Activated CD4-positive, alpha-beta memory T cell treated with anti-CD3 and anti-CD28 coated beads, Interleukin-2, amount 10 ng/mL, durations not matched to agents 7 days and 5 days (primary cell): ENCODE measurements at regions not wholly inside any gene's neighbourhood (a gene's known extent, or its start where the extent isn't known, plus 50 kb on each side); places are given as distances from the start of the nearest gene placed in this dataset.

Experiments
- CTCF ChIA-PET: fragments of 350-600 bp; sonication (Branson Sonifier 250); formaldehyde crosslinking; loops from one replicate; lab custom pipeline; 2021; ENCODE audit warnings: antibody characterized with exemption, inconsistent platforms; lab: Charles Lee
- POLR2A ChIA-PET: fragments of 350-600 bp; sonication (Branson Sonifier 250); formaldehyde crosslinking; loops from one replicate; lab custom pipeline; 2021; ENCODE audit warnings: antibody characterized with exemption; lab: Charles Lee
- DNase-seq: peaks from one replicate; pipeline ENCODE4 v3.0.0-alpha.2; 2020
- H3K27ac Mint-ChIP-seq: one replicate; pipeline ENCODE4 v1.8.0; 2021; ENCODE audit warnings: mild to moderate bottlenecking, mixed read lengths
- H3K27me3 Mint-ChIP-seq: one replicate; pipeline ENCODE4 v1.8.0; 2021; ENCODE audit warnings: mixed read lengths
- H3K36me3 Mint-ChIP-seq: one replicate; pipeline ENCODE4 v1.8.0; 2021; ENCODE audit warnings: low read depth, mixed read lengths
- H3K4me1 Mint-ChIP-seq: one replicate; pipeline ENCODE4 v1.8.0; 2021; ENCODE audit warnings: mixed read lengths
- H3K4me3 Mint-ChIP-seq: one replicate; pipeline ENCODE4 v1.8.0; 2021; ENCODE audit warnings: mild to moderate bottlenecking, mixed read lengths
- H3K9me3 Mint-ChIP-seq: one replicate; pipeline ENCODE4 v1.8.0; 2021; ENCODE audit warnings: mixed read lengths

GRCh38 chr7:69162326-69162725, 435.9 kb upstream of the AUTS2 start:
- no peaks in the 10 kb centered on the region for H3K27me3 Mint-ChIP-seq
- CTCF ChIA-PET, result no interaction called here
- DNase-seq, result no peak
- H3K4me3 Mint-ChIP-seq, result no peak overlapping the region
- POLR2A ChIA-PET, result no interaction called here
- no peak overlapping the region for H3K27ac Mint-ChIP-seq
- no peaks in the 10 kb centered on the region for H3K36me3 Mint-ChIP-seq
- H3K9me3 Mint-ChIP-seq, result peaks cover 9% of the 10 kb centered on the region
- no peaks in the 10 kb centered on the region for H3K4me1 Mint-ChIP-seq

- H3K4me3 Mint-ChIP-seq, result no peak overlapping the region
- H3K9me3 Mint-ChIP-seq, result peaks cover 9% of the 10 kb centered on the region
- no peak overlapping the region for H3K27ac Mint-ChIP-seq
- POLR2A ChIA-PET, result no interaction called here
- CTCF ChIA-PET, result no interaction called here
- H3K4me1 Mint-ChIP-seq, result no peaks in the 10 kb centered on the region
- no peak for DNase-seq
- no peaks in the 10 kb centered on the region for H3K36me3 Mint-ChIP-seq
- H3K27me3 Mint-ChIP-seq, result no peaks in the 10 kb centered on the region
Measured at GRCh38 chr7:69162931-69163670, 435.2 kb upstream of the AUTS2 start.

- no peak overlapping the region for H3K27ac Mint-ChIP-seq
- POLR2A ChIA-PET, result no interaction called here
- H3K9me3 Mint-ChIP-seq, result no peaks in the 10 kb centered on the region
- no peak overlapping the region for H3K4me3 Mint-ChIP-seq
- CTCF ChIA-PET, result no interaction called here
- H3K36me3 Mint-ChIP-seq, result no peaks in the 10 kb centered on the region
- H3K27me3 Mint-ChIP-seq, result no peaks in the 10 kb centered on the region
- H3K4me1 Mint-ChIP-seq, result no peaks in the 10 kb centered on the region
- DNase-seq, result no peak
Measured at GRCh38 chr7:69166979-69167516, 431.2 kb upstream of the AUTS2 start.

- Mint-ChIP-seq H3K27ac (no peak overlapping the region), H3K36me3 (no peaks in the 10 kb centered on the region), H3K27me3 (no peaks in the 10 kb centered on the region), H3K4me1 (no peaks in the 10 kb centered on the region), H3K4me3 (no peak overlapping the region), H3K9me3 (peaks cover 3% of the 10 kb centered on the region)
- DNase-seq, result no peak
- ChIA-PET POLR2A (no interaction called here), CTCF (no interaction called here)
Measured at GRCh38 chr7:69169386-69169785, 428.9 kb upstream of the AUTS2 start.

- H3K36me3 Mint-ChIP-seq, result no peaks in the 10 kb centered on the region
- H3K4me1 Mint-ChIP-seq, result no peaks in the 10 kb centered on the region
- H3K27ac Mint-ChIP-seq, result no peak overlapping the region
- no peak for DNase-seq
- CTCF ChIA-PET, result no interaction called here
- H3K4me3 Mint-ChIP-seq, result no peak overlapping the region
- H3K27me3 Mint-ChIP-seq, result no peaks in the 10 kb centered on the region
- peaks cover 5% of the 10 kb centered on the region for H3K9me3 Mint-ChIP-seq
- POLR2A ChIA-PET, result no interaction called here
Measured at GRCh38 chr7:69172357-69173077, 425.8 kb upstream of the AUTS2 start.

- no peaks in the 10 kb centered on the region for H3K27me3 Mint-ChIP-seq
- H3K4me3 Mint-ChIP-seq, result no peak overlapping the region
- peaks cover 7% of the 10 kb centered on the region for H3K9me3 Mint-ChIP-seq
- H3K4me1 Mint-ChIP-seq, result no peaks in the 10 kb centered on the region
- ChIA-PET POLR2A (no interaction called here), CTCF (no interaction called here)
- H3K36me3 Mint-ChIP-seq, result no peaks in the 10 kb centered on the region
- no peak overlapping the region for H3K27ac Mint-ChIP-seq
- no peak for DNase-seq
Measured at GRCh38 chr7:69173341-69173740, 424.9 kb upstream of the AUTS2 start.

- ChIA-PET CTCF (no interaction called here), POLR2A (no interaction called here)
- DNase-seq, result no peak
- no peaks in the 10 kb centered on the region for H3K27me3 Mint-ChIP-seq
- H3K27ac Mint-ChIP-seq, result no peak overlapping the region
- no peak overlapping the region for H3K4me3 Mint-ChIP-seq
- H3K36me3 Mint-ChIP-seq, result no peaks in the 10 kb centered on the region
- H3K9me3 Mint-ChIP-seq, result peaks cover 9% of the 10 kb centered on the region
- no peaks in the 10 kb centered on the region for H3K4me1 Mint-ChIP-seq
Measured at GRCh38 chr7:69173846-69174245, 424.4 kb upstream of the AUTS2 start.

- no peaks in the 10 kb centered on the region for H3K27me3 Mint-ChIP-seq
- no peak overlapping the region for H3K27ac Mint-ChIP-seq
- H3K4me3 Mint-ChIP-seq, result no peak overlapping the region
- peaks cover 9% of the 10 kb centered on the region for H3K9me3 Mint-ChIP-seq
- no peaks in the 10 kb centered on the region for H3K4me1 Mint-ChIP-seq
- POLR2A ChIA-PET, result no interaction called here
- no peak for DNase-seq
- CTCF ChIA-PET, result no interaction called here
- no peaks in the 10 kb centered on the region for H3K36me3 Mint-ChIP-seq
Measured at GRCh38 chr7:69176841-69177240, 421.4 kb upstream of the AUTS2 start.

DNA sequence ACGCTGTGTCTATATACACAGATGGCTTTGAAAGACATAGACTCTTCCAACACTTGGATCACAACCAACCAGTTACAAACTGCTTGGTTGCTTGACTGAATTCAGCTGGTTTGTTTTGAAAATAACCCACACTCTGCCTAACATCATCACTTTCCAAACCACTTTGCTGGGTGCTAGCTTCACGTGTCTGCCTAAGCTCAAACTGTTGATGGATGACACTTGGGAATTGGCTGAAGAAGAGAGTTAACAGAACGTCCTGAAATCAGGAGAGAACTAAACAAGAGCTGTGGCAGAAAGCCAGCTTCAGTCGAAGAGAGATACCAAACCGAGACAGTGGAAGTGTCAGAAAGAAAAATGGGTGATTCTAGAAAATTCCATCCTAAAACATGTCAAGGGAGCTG, 420.8 kb upstream of the AUTS2 start:
- Mint-ChIP-seq H3K4me1 (no peaks in the 10 kb centered on the region), H3K9me3 (peaks cover 9% of the 10 kb centered on the region), H3K27me3 (no peaks in the 10 kb centered on the region), H3K4me3 (no peak overlapping the region), H3K36me3 (no peaks in the 10 kb centered on the region), H3K27ac (no peak overlapping the region)
- POLR2A ChIA-PET, result no interaction called here
- no peak for DNase-seq
- CTCF ChIA-PET, result no interaction called here

- Mint-ChIP-seq H3K9me3 (peaks cover 8% of the 10 kb centered on the region), H3K36me3 (no peaks in the 10 kb centered on the region), H3K27ac (no peak overlapping the region), H3K27me3 (no peaks in the 10 kb centered on the region), H3K4me3 (no peak overlapping the region), H3K4me1 (no peaks in the 10 kb centered on the region)
- ChIA-PET CTCF (no interaction called here), POLR2A (no interaction called here)
- DNase-seq, result no peak
Measured at GRCh38 chr7:69177941-69178494, 420.3 kb upstream of the AUTS2 start.

- Mint-ChIP-seq H3K4me1 (no peaks in the 10 kb centered on the region), H3K27me3 (no peaks in the 10 kb centered on the region), H3K27ac (no peak overlapping the region), H3K36me3 (no peaks in the 10 kb centered on the region), H3K4me3 (no peak overlapping the region), H3K9me3 (peaks cover 9% of the 10 kb centered on the region)
- ChIA-PET POLR2A (no interaction called here), CTCF (no interaction called here)
- no peak for DNase-seq
Measured at GRCh38 chr7:69180662-69181061, 417.6 kb upstream of the AUTS2 start.

DNA sequence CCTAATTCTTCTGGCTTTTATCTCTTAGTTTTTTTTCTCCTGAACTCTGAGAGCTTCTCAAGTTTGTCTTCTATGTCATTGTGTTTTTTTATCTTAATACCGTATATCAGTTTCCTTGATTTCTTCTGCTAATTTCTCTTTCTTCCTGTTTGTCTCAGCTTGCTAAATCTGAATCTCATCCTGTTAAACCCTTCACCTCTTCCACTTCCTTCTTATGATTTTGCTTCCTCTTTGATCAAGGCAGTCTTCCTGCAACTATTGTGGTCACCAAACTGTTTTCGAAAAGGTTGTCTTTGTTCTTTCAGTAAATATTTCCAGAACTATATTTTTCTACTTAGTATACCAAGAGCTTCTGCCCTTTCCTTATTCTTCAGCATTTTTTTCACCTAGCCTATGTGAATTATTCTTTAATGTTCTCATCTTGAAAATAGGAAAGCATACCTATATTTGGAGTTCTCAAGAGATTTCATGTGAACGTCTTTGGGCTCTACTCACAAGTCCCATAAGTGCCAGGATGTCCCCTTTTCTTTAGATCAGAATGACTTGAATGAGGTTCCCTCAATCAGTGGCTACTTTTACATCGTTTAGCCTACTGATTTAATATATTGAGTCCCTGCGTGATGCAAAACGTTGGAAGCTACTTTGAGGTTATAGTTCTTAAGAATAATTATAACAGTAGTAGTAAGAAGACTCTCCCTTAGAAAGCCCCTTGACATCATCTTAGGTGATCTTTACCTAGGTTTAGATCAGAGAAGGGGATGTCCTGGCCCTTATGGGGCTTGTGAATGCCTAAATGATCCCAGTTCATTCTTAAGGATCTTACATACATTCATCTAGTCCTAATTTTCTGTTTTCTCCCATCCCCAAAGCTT, 415.4 kb upstream of the AUTS2 start:
- Mint-ChIP-seq H3K4me3 (no peak overlapping the region), H3K27me3 (no peaks in the 10 kb centered on the region), H3K9me3 (peaks cover 16% of the 10 kb centered on the region), H3K36me3 (no peaks in the 10 kb centered on the region), H3K4me1 (no peaks in the 10 kb centered on the region), H3K27ac (no peak overlapping the region)
- POLR2A ChIA-PET, result no interaction called here
- CTCF ChIA-PET, result no interaction called here
- DNase-seq, result no peak

- ChIA-PET POLR2A (no interaction called here), CTCF (no interaction called here)
- Mint-ChIP-seq H3K9me3 (peaks cover 16% of the 10 kb centered on the region), H3K36me3 (no peaks in the 10 kb centered on the region), H3K4me1 (no peaks in the 10 kb centered on the region), H3K27me3 (no peaks in the 10 kb centered on the region), H3K27ac (no peak overlapping the region), H3K4me3 (no peak overlapping the region)
- DNase-seq, result no peak
Measured at GRCh38 chr7:69184339-69184738, 413.9 kb upstream of the AUTS2 start.
